A549 (cell line): ENCODE measurements at regions not wholly inside any gene's neighbourhood (a gene's known extent, or its start where the extent isn't known, plus 50 kb on each side); places are given as distances from the start of the nearest gene placed in this dataset.
A peak's percentile ranks its signal among the peaks of the same experiment; 100 is the strongest.

ENCODE experiments used
- BHLHE40 ChIP-seq: IDR thresholded peaks from 2 replicates; pipeline ENCODE4 v1.6.1; 2012; ENCODE audit warnings: low read depth, low read length, inconsistent platforms
- CBX2 ChIP-seq: fragments of 200-600 bp; sonication (generic); IDR thresholded peaks from 2 replicates; pipeline ENCODE4 v1.6.1; 2016; ENCODE audit warnings: low read depth, mild to moderate bottlenecking, borderline replicate concordance
- CTCF ChIP-seq: fragments of >200 bp; sonication (Bioruptor Twin); formaldehyde crosslinking; IDR thresholded peaks from 3 replicates; pipeline ENCODE4 v1.5.1; 2016
- EP300 ChIP-seq, 2 experiments: fragments of >200 bp; sonication (Bioruptor Twin); formaldehyde crosslinking; IDR thresholded peaks; 2 replicates in 1 of 2; 3 replicates in 1 of 2; pipeline ENCODE4 v1.6.1; 2016 to 2017
- HOXB13 ChIP-seq: fragments of 250-450 bp; sonication (Bioruptor Pico); IDR thresholded peaks from 2 replicates; pipeline ENCODE4 v1.5.0; 2020; ENCODE audit warnings: low read depth, mild to moderate bottlenecking, moderate library complexity
- JUN ChIP-seq, 2 experiments: fragments of >200 bp; sonication (Bioruptor Twin); formaldehyde crosslinking; IDR thresholded peaks; 2 replicates in 1 of 2; 3 replicates in 1 of 2; pipeline ENCODE4 v1.6.1; 2016 to 2017
- JUNB ChIP-seq: fragments of >200 bp; sonication (Bioruptor Twin); formaldehyde crosslinking; IDR thresholded peaks from 2 replicates; pipeline ENCODE4 v1.6.1; 2016
- MAX ChIP-seq: IDR thresholded peaks from 2 replicates; pipeline ENCODE4 v1.6.1; 2012
- POLR2A ChIP-seq: IDR thresholded peaks from 2 replicates; pipeline ENCODE4 v1.6.1; 2012; ENCODE audit warnings: mild to moderate bottlenecking, low read length
- RCOR1 ChIP-seq: fragments of 150-350 bp; IDR thresholded peaks from 2 replicates; pipeline ENCODE4 v1.6.1; 2014; ENCODE audit warnings: antibody characterized with exemption, low read length, low read depth
- REST ChIP-seq: fragments of 200-600 bp; sonication (generic); IDR thresholded peaks from 2 replicates; pipeline ENCODE4 v1.6.1; 2016; ENCODE audit warnings: antibody characterized with exemption, mild to moderate bottlenecking, moderate library complexity
- USF2 ChIP-seq: fragments of 450-650 bp; IDR thresholded peaks from 2 replicates; pipeline ENCODE4 v1.6.1; 2014; ENCODE audit warnings: antibody characterized with exemption

- TF ChIP-seq CTCF (no peak), CBX2 (no peak), BHLHE40 (no peak), REST (no peak), HOXB13 (CRISPR knock-in tag) (no peak), JUNB (peak; percentile 56), POLR2A (no peak), EP300 (IDR thresholded peaks at IDR 0.05) (no peak), MAX (peak; percentile 71), USF2 (no peak), JUN (IDR thresholded peaks at IDR 0.05) (no peak), RCOR1 (no peak)
Measured at GRCh38 chrX:9231491-9231890, 197.6 kb upstream of the FAM9B start.
